ENCODE measurements at regions not wholly inside any gene's neighbourhood (a gene's known extent, or its start where the extent isn't known, plus 50 kb on each side); places are given as distances from the start of the nearest gene placed in this dataset.

GRCh38 chr11:38481391-38481790 lies 1883.4 kb upstream of the RAG2 start:
- no peak for TF ChIP-seq CTCF (IDR thresholded peaks at IDR 0.05; ENCODE audit: low read depth, low read length)
- Histone ChIP-seq H3K9me3 (ENCODE audit: low read depth) (no peaks in the 10 kb centered on the region), H3K36me3 (no peaks in the 10 kb centered on the region), H3K4me1 (ENCODE audit: low read depth) (no peaks in the 10 kb centered on the region), H3K4me3 (no peak overlapping the region), H3K27ac (no peak overlapping the region), H3K27me3 (no peaks in the 10 kb centered on the region)
- no peak for DNase-seq (ENCODE audit: low read depth in 1 of 2, low spot score in 1 of 2)

- no peak for DNase-seq (ENCODE audit: low read depth in 1 of 2, low spot score in 1 of 2)
- Histone ChIP-seq H3K4me1 (ENCODE audit: low read depth) (no peaks in the 10 kb centered on the region), H3K27me3 (no peaks in the 10 kb centered on the region), H3K27ac (no peak overlapping the region), H3K9me3 (ENCODE audit: low read depth) (no peaks in the 10 kb centered on the region), H3K36me3 (no peaks in the 10 kb centered on the region), H3K4me3 (no peak overlapping the region)
- TF ChIP-seq CTCF (IDR thresholded peaks at IDR 0.05; ENCODE audit: low read depth, low read length) = no peak
Measured at GRCh38 chr11:38476808-38477575, 1879.0 kb upstream of the RAG2 start.

GRCh38 chr11:38461751-38462150 lies 1863.7 kb upstream of the RAG2 start:
- no peak overlapping the region for H3K4me3 ChIP-seq
- H3K4me1 ChIP-seq (ENCODE audit: low read depth) = no peaks in the 10 kb centered on the region
- TF ChIP-seq CTCF (IDR thresholded peaks at IDR 0.05; ENCODE audit: low read depth, low read length) = no peak
- H3K36me3 ChIP-seq = no peaks in the 10 kb centered on the region
- DNase-seq (ENCODE audit: low read depth in 1 of 2, low spot score in 1 of 2) = no peak
- H3K27ac ChIP-seq = no peak overlapping the region
- no peaks in the 10 kb centered on the region for H3K27me3 ChIP-seq
- H3K9me3 ChIP-seq (ENCODE audit: low read depth) = no peaks in the 10 kb centered on the region

- no peaks in the 10 kb centered on the region for H3K4me1 ChIP-seq (ENCODE audit: low read depth)
- H3K4me3 ChIP-seq = no peak overlapping the region
- H3K9me3 ChIP-seq (ENCODE audit: low read depth) = no peaks in the 10 kb centered on the region
- H3K27ac ChIP-seq = no peak overlapping the region
- H3K27me3 ChIP-seq = no peaks in the 10 kb centered on the region
- no peak for TF ChIP-seq CTCF (IDR thresholded peaks at IDR 0.05; ENCODE audit: low read depth, low read length)
- peak in 1 of 2 donors; percentile 82 for DNase-seq (ENCODE audit: low read depth in 1 of 2, low spot score in 1 of 2)
- no peaks in the 10 kb centered on the region for H3K36me3 ChIP-seq
Measured at GRCh38 chr11:38460896-38461295, 1862.9 kb upstream of the RAG2 start.

GRCh38 chr11:38460429-38460828 lies 1862.4 kb upstream of the RAG2 start:
- Histone ChIP-seq H3K4me3 (no peak overlapping the region), H3K27me3 (no peaks in the 10 kb centered on the region), H3K36me3 (no peaks in the 10 kb centered on the region), H3K4me1 (ENCODE audit: low read depth) (no peaks in the 10 kb centered on the region), H3K9me3 (ENCODE audit: low read depth) (no peaks in the 10 kb centered on the region), H3K27ac (no peak overlapping the region)
- peak in 1 of 2 donors; percentile 23 for DNase-seq (ENCODE audit: low read depth in 1 of 2, low spot score in 1 of 2)
- no peak for TF ChIP-seq CTCF (IDR thresholded peaks at IDR 0.05; ENCODE audit: low read depth, low read length)
